ENCODE measurements at regions not wholly inside any gene's neighbourhood (a gene's known extent, or its start where the extent isn't known, plus 50 kb on each side); places are given as distances from the start of the nearest gene placed in this dataset.

GRCh38 chr5:23451156-23451555 is 56.3 kb upstream of the PRDM9 start:
- DNase-seq (ENCODE audit: low read depth), result no peak
- no peak overlapping the region for H3K4me3 ChIP-seq (ENCODE audit: low read depth, low read length)
- TF ChIP-seq, protein P1, sequence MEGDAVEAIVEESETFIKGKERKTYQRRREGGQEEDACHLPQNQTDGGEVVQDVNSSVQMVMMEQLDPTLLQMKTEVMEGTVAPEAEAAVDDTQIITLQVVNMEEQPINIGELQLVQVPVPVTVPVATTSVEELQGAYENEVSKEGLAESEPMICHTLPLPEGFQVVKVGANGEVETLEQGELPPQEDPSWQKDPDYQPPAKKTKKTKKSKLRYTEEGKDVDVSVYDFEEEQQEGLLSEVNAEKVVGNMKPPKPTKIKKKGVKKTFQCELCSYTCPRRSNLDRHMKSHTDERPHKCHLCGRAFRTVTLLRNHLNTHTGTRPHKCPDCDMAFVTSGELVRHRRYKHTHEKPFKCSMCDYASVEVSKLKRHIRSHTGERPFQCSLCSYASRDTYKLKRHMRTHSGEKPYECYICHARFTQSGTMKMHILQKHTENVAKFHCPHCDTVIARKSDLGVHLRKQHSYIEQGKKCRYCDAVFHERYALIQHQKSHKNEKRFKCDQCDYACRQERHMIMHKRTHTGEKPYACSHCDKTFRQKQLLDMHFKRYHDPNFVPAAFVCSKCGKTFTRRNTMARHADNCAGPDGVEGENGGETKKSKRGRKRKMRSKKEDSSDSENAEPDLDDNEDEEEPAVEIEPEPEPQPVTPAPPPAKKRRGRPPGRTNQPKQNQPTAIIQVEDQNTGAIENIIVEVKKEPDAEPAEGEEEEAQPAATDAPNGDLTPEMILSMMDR (IDR thresholded peaks at IDR 0.05; ENCODE audit: insufficient read depth, low read depth, low read length, missing control alignments), result no peak

- DNase-seq (ENCODE audit: low read depth), result no peak
- H3K4me3 ChIP-seq (ENCODE audit: low read depth, low read length), result no peak overlapping the region
- TF ChIP-seq, protein P1 (IDR thresholded peaks at IDR 0.05; ENCODE audit: insufficient read depth, low read depth, low read length, missing control alignments), result no peak
These were observed 57.2 kb upstream of the PRDM9 start for GRCh38 chr5:23450187-23450586.

DNA sequence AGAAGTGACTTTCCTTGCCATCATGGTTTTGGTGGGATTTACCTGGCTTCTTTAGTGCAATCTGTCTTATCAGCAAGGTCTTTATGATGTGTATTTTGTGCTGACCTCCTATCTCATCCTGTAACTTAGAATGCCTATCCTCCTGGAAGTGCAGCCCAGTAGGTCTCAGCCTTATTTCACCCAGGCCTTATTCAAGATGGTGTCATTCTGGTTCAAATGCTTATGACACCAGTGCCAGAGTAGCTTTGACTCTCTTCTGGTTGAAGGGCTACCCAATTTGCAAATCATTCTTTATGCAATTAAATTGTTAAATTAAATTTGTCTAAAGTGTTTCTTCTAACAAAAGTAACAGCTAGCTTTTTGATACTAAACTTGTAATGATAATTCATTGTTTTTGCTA is 58.8 kb upstream of the PRDM9 start:
- H3K4me3 ChIP-seq (ENCODE audit: low read depth, low read length), result no peak overlapping the region
- TF ChIP-seq, protein P1 (IDR thresholded peaks at IDR 0.05; ENCODE audit: insufficient read depth, low read depth, low read length, missing control alignments), result no peak
- no peak for DNase-seq (ENCODE audit: low read depth)

DNA sequence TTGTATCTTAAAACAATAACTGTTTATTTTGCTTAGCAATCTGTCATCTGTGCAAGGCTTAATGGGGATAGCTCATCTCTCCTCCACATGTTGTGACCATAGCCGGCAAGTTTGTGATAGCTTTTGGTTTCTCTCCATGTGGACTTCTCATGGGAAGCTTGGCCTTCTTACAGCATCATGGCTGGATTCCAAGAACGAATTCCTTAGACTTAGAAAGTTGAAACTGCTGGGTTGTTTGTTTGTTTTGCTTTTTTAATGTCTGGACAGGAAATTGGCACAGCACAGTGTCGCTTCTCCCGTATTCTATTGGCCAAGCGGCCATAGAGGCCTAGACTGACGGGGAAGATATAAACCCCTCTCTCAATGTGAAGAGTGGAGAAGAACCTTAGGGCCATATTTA is 61.0 kb upstream of the PRDM9 start:
- no peak overlapping the region for H3K4me3 ChIP-seq (ENCODE audit: low read depth, low read length)
- TF ChIP-seq, protein P1 (IDR thresholded peaks at IDR 0.05; ENCODE audit: insufficient read depth, low read depth, low read length, missing control alignments), result no peak
- no peak for DNase-seq (ENCODE audit: low read depth)

DNA sequence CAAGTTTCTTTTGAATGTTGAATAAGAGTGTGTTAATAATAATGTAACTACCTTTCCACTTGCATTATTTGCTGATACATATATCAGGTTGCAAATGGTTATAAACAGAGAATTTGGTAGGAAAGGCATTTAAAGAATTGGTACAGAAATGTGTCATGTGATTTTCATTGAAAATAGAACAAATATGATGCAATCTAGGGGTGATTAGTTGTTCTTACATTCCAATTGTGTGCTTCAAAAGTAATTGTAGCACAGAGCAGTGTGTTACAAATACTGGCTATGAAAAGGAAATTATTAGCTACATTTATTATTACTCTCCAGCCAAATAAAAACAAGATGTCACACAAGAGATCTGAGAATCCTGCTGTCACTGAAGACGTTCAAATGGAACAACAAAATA is 61.8 kb upstream of the PRDM9 start:
- H3K4me3 ChIP-seq (ENCODE audit: low read depth, low read length), result no peak overlapping the region
- TF ChIP-seq, protein P1 (IDR thresholded peaks at IDR 0.05; ENCODE audit: insufficient read depth, low read depth, low read length, missing control alignments), result no peak
- no peak for DNase-seq (ENCODE audit: low read depth)

GRCh38 chr5:23440703-23441102 is 66.7 kb upstream of the PRDM9 start:
- no peak for DNase-seq (ENCODE audit: low read depth)
- TF ChIP-seq, protein P1 (IDR thresholded peaks at IDR 0.05; ENCODE audit: insufficient read depth, low read depth, low read length, missing control alignments), result no peak
- H3K4me3 ChIP-seq (ENCODE audit: low read depth, low read length), result no peak overlapping the region

GRCh38 chr5:23437011-23437410 is 70.4 kb upstream of the PRDM9 start:
- no peak overlapping the region for H3K4me3 ChIP-seq (ENCODE audit: low read depth, low read length)
- TF ChIP-seq, protein P1 (IDR thresholded peaks at IDR 0.05; ENCODE audit: insufficient read depth, low read depth, low read length, missing control alignments), result no peak
- DNase-seq (ENCODE audit: low read depth), result no peak

Data from GM12865 (cell line).